ENCODE measurements at regions not wholly inside any gene's neighbourhood (a gene's known extent, or its start where the extent isn't known, plus 50 kb on each side); places are given as distances from the start of the nearest gene placed in this dataset.
"Not testable (repeated sequence)": the region's sequence is repeated elsewhere in the genome, so short reads cannot be mapped to it uniquely, and the experiment has no call there.

DNA sequence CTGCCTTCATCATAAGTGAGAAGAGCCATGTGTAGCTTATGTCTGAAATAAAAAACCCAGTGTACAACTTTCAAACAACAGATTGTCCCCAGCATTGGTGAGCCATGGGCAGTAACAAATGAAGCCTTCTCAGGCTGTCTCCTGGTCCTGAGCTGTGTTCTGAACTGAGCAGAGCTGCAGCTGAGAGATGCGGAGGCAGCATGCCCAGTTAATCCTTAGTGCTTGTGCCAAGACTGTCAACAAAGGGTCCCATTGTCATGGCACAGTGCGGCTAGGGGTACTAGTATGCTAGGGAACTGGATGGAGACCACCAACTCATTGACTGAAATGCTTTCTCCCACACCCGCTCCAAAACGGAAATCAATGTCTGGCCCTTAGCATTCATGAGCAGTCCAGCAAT, 154.3 kb downstream of the RMST start:
- no peak for DNase-seq (ENCODE audit: low read depth, low spot score)

DNA sequence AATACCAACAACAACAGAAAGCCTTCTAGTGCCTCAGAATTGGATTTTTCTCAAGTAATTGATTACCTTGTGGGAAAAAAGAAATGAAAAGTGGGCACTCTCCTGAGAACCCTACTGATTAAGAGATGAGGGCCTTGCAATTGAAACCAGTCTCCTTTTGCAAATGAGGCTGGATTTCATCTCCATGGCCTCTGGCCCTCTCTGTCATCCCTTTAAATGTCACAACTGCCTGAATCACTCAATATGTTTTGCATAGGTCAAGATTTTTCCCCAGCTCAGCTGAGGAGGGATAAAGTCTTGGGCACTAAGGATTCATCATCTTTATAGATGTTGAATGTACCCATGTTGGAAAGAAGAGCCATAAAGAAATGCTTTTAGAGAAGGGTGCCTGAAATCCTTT, 166.4 kb downstream of the RMST start:
- DNase-seq (ENCODE audit: low read depth, low spot score) = no peak

DNA sequence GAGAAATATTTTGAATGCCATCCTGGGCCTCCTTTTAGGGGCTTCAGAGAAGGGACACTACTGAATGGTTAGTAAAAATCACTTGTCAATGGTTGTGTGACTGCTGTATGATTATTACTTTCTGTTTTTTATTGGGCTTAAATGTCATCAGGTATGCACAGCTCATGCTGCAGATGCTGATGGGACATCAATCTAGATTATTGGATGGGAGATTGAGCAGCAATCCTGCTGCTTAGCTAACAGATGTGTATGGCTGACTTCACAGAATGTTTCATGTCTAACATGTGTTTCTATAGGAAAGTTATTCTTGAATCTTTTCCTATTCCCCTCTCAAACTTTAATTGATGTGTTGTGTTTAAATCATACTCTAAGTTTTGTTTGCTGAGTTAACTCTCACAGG, 166.8 kb downstream of the RMST start:
- DNase-seq (ENCODE audit: low read depth, low spot score) = no peak

DNA sequence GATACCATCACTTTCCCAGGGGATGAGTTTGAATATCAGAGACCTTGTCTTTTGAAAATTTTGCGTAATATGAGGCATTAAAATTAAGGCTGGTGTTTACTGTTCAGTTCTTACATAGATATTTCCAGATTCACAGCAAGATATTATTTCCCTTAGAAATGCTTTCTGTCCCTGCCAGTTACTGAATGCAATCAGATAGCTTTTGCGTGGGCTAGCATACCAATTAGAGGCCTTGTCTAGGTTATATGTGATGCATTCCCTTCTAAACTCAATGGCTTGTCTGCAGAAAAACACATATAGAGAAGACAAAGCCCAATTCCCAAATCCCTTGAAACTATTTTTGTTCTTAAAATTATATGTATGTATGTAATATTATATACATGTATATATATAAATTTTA, 167.8 kb downstream of the RMST start:
- DNase-seq (ENCODE audit: low read depth, low spot score) = no peak

DNA sequence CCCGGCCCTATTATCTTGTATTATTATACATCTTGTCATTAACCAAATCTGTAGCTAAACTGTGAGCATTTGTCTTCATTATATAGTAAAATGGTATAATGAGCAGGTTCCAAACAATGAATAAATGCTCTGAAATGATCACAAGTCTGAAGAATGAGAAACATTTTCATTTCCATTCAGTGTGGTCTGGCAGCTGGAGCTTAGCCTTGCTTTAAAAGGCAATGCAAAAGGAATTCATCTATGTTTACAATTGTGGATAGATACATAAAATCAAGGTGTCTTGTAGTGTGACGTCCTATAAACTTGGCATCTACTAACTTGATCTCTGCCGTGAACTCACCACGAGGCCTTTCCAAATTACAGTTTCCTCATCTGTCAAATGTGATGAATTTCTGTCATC, 168.3 kb downstream of the RMST start:
- DNase-seq (ENCODE audit: low read depth, low spot score) = no peak

DNA sequence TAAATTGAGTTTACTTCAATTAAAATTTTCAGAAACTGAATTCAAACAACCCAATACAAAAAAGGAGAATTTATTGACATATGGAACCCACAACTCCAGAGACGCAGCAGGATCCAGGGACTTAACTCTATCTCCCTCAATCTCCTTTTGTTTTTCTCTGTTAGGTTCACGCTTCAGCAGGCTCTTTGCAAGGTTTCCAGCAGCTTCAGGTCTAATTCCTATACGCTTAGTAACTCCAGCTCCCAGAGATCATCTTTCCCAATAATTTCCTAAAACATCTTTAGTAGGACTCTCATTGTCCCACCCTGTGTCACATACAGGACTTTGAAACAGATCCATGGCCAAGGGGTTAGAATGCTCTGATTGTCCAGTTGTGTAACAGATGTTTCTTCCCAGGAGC, 175.2 kb downstream of the RMST start:
- DNase-seq (ENCODE audit: low read depth, low spot score) = no peak

DNA sequence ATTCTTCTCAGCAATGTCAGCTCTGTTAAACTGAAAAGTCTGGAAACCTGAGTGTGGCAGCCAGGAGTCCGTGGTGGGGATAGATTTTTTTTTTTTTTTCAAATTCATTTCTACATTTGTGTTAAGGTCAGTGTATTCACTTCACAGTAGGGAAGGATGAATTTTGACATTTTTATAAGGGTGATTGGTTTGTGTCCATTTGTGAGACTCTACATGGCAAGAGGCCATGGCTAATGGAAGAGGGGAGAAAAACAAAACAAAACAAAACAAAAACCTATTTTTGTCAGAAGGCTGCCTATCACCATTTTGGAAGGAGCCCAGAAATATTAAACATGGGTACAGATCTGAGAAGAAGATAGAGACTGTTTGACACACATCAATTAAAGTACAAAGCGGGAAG, 176.1 kb downstream of the RMST start:
- DNase-seq (ENCODE audit: low read depth, low spot score) = no peak

DNA sequence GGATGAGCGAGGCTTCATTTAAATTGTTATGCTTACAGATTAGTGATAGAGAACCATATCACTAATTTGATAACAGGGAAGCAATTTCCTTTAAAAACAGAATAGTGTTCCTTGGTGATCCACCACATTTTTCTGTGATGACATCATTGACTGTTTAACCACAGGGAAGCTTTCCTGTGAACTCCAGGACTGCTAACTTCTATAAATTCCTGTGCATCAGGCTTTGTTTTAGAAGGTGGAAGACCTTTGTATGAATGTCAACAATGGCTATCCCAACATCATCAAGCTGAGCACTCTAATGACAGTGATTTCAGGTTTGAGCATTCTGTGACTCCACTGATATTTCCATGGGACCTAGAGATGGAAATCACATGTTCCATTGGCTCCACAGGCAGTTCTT, 177.1 kb downstream of the RMST start:
- DNase-seq (ENCODE audit: low read depth, low spot score) = no peak

DNA sequence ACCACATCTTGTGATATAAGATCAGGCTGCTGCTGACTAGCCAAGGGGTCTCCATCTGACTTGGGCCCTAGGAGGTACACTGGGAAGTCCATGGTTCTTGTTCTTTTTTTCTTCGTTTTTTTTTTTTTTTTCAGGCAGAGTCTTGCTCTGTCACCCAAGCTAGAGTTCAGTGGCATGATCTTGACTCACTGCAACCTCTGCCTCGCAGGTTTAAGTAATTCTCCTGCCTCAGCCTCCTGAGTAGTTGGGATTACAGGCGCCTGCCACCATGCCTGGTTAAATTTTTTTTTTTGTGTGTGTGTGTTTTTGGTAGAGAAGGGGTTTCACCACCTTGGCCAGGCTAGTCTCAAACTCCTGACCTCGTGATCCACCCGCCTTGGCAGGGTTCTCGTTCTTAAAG, 178.2 kb downstream of the RMST start:
- DNase-seq (ENCODE audit: low read depth, low spot score) = no peak

DNA sequence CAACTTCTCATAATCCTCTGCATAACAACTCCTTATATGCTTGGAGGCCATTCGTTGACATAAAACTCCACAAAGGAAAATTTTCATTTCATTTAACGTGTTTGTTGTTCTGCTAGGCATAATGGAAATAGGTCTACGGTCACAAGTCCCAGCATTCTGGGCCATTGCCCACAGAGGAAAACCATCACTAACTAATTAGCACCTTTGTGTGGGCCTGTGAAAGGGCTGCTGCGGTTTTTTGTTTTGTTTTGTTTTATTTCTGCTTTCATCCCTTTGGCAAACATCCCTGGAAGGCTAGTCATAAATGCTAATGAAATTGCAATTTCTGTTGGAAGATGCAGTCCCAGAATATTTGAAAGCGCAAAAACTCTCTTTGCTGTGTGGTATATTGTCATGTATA, 180.3 kb downstream of the RMST start:
- DNase-seq (ENCODE audit: low read depth, low spot score) = no peak

DNA sequence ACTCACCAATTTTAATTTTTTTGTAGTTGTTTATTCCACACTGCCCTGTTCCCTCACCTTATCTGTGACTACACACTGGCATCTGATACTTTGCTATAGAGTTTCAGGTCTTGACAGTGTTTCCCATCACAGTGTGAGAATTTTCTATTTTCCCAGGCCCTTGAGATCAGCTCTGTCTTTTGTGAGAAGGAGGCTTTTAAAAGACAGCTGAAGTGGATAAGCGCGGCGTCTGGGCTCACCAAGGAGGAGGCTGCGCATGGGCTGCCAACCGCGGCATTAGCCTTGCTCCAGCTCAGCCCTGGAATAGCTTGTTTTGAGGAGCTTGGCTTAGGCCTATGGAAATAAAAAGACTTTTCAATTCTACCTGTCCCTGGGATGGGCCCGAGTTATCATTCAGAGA, 181.3 kb downstream of the RMST start:
- no peak for DNase-seq (ENCODE audit: low read depth, low spot score)

DNA sequence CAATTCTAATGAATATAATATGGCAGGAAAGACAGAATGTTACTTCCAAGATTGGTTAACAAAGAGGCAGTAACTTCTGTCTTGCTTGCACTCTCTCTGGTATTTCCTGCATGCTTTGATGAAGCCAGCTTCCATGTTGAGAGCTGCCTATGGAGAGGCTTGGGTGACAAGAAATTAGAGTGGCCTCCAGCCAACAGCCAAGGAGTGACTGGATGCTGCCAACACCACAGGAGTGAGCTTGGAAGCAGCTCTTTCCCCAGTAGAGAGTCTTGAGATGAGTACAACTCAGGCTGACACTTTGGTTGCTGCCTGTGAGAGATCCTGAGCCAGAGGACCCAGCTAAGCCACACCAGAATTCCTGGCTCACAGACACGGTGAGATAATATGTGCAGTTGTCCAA, 183.1 kb downstream of the RMST start:
- no peak for DNase-seq (ENCODE audit: low read depth, low spot score)

DNA sequence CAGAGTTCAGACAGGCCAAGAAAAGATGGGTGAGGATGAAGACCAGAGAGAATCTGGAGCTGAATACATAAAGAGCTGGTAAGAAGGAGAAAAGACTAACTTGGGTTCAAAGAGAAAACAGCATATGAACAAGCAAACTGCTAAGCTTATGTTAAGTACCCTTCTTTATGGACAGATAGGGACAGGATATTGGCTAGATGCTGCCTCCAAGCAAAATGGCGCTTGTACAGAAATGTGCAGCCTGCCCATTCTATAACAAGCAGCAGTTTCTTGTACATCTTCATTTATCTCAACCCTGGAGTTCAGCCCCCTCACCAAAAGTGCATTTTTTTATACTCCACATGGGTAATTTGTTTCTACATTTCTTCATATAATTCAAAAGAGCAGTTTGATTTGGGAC, 184.5 kb downstream of the RMST start:
- DNase-seq (ENCODE audit: low read depth, low spot score) = no peak

DNA sequence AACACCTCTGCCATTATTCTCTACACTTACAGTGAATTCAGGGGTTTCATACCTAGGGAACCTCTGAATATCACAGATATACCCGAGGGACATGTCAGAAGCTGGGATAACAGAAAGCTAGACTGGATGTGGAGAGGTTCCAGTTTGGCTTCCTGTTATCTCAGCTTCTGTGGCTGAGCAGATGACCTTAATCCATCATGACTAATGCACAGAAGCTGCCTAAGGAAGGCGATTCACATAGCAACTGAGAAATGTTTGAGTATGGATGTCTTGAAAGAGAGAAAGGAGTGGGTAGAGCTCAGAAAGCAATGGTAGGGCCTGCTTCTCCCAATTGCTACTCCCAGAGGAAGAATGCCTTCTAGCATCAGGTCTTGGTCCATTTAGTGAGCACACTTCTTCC, 187.6 kb downstream of the RMST start:
- DNase-seq (ENCODE audit: low read depth, low spot score) = no peak

DNA sequence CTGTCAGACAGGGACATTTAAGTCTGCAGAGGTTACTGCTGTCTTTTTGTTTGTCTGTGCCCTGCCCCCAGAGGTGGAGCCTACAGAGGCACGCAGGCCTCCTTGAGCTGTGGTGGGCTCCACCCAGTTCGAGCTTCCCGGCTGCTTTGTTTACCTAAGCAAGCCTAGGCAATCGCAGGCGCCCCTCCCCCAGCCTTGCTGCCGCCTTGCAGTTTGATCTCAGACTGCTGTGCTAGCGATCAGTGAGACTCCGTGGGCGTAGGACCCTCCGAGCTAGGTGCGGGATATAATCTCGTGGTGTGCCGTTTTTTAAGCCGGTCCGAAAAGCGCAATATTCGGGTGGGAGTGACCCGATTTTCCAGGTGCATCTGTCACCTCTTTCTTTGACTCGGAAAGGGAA, 193.9 kb downstream of the RMST start:
- DNase-seq (ENCODE audit: low read depth, low spot score) = not testable (repeated sequence)

DNA sequence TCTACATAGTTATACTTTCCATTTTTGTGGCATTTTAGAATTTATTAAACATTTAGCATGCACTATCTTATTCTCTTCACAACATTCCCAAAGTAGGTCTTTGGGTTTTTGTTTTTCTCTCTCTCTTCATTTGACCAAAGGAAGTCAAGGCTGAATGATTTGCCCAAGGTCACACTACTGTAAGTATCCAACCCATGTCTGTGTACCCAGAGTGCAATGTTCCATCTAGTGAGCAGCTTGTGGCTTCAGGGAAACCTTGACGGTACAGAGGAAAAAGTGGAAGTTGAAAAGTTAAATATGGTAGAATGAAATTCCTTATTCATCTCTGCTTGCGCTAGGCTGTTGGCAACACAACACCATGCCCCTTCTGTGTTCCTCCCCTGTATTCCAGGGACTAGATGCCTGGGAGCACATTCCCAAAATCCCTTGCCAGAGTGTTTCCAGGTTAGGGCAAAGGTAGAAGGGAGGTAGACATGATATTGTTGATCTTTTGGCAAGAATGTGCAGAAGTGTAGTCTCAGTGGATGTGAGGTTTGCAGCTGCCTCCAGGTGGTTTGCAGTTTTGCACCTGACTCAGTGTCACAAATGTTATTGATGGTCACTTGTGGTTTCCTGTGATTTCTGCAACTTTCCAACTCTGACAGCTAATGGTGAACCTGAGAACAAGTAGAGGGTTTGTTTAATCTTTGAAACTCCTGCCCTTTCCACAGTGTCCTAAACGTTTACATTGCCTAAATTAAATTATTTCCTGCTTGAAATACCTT, 196.7 kb downstream of the RMST start:
- DNase-seq (ENCODE audit: low read depth, low spot score) = no peak

DNA sequence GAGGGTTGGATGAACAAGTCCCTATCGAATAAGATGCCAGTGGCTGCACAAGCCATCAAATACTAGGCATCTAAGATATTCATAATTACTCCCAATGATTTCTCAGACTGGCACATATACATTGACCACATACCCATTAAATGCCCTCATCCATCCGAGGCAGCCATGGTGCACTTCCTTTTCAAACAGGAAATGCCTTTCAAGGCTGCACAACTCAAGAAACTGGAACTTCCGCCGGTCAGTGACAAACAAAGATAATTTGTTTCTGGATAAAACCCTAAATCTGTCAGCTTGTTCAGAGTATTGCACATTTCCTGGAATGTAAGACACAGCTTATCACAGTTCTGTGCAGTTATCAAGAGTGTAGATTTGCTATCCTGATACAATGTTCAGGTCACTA, 203.7 kb downstream of the RMST start:
- DNase-seq (ENCODE audit: low read depth, low spot score) = no peak

DNA sequence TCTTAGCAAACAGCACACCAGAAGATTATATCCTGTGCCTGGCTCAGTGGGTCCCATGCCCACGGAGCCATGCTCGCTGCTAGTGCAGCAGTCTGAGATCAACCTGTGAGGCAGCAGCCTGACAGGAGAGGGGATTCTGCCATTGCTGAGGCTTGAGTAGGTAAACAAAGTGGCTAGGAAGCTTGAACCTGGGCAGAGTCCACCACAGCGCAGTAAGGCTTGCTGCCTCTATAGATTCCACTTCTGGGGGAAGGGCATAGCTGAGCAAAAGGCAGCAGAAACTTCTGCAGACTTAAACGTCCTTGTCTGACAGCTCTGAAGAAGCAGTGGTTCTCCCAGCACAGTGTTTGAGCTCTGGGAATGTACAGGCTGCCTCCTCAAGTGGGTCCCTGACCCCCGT, 210.3 kb downstream of the RMST start:
- no peak for DNase-seq (ENCODE audit: low read depth, low spot score)

DNA sequence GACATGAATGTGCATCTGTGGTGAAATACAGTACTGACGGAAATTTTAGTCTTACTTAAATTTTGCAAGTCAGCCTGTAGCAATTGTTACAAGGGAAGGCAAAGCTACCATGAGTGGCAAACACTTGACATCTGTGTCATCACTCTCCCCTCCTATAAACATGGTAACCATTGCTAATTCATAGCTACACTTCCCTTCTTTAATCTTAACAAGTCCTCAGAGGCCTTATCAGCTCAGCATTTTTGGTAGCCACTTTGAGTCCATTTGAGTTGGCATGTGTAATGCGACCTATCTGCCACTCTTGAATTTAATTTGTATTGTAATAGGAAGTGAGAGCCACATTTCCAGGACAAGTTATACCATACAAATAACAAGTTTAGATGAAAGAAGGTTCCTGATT, 218.1 kb downstream of the RMST start:
- no peak for DNase-seq (ENCODE audit: low read depth, low spot score)

DNA sequence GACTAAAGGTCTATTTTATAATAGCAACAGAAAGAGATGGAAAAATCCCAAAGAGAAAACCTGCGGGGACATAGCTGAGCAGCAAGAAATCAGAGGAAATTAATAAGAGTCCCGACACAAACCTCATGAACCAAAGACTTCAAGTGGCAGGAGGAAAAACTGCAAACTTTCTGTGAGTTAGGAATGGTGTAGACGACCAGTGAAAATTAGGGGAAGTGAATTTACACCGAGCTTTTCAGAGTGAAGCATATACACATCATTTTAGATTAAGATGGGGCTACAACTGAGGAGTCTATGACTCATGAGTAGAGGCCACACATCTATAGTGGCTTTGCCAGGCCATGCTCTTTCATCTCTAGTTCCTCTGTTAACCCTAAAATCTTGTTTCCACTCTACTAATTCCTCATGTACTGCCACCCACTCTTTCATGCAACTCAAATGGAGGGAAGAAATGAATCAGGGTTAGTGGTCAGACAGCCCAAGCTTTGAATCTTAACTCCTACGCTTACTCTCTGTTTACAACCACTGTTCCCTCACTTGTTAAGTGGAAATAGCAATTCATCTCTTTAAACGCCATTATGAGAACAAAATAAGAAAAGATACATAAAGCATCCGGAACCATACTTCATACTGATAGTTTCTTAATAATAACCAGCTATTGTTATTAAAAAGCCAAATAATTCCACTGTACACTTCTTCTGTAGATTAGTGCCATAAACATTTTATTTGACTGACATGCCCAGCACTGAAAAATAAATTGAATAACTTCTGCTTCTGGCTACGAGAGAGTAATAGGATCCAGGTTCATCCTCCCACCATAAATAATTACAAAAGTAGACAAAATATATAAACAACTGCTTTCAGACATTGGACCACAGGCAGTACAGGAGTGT, 219.3 kb downstream of the RMST start:
- no peak for DNase-seq (ENCODE audit: low read depth, low spot score)

DNA sequence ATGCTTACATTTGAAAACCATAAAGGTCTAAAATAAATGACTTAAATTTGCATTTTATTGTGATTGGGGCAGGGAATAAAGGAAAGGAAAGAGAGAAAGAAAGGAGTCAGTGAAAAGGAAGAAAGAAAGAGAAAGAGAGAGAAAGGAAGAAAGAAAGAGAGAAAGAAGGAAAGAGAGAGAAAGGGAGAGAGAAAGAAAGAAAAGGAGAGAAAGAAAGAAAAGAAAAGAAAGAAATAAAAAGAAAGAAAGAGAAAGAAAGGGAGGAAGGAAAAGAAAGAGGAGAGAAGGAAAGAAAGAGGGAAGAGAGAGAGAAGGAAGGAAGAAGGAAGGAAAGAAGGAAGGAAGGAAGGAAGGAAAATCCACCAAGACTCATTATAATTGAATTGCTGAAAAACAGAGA, 222.8 kb downstream of the RMST start:
- DNase-seq (ENCODE audit: low read depth, low spot score) = no peak

DNA sequence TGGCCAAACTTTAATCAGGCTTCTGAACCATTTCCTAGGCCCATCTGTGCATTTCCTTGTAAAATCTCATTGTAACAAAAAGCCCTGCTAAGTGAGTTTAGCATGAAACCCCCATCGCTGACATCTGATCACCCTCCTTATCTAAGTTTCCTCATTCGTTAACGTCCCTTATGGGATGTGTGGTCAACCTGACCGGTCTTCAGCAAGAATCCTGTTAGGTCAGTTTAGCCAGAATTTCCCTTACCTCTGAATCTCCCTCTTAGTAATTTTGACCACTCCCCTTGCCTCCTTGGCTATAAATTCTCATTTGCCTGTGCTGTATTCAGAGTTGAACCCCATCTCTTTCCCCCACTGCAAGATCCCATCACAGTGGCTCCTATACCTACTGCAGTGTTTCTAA, 239.3 kb downstream of the RMST start:
- no peak for DNase-seq (ENCODE audit: low read depth, low spot score)

DNA sequence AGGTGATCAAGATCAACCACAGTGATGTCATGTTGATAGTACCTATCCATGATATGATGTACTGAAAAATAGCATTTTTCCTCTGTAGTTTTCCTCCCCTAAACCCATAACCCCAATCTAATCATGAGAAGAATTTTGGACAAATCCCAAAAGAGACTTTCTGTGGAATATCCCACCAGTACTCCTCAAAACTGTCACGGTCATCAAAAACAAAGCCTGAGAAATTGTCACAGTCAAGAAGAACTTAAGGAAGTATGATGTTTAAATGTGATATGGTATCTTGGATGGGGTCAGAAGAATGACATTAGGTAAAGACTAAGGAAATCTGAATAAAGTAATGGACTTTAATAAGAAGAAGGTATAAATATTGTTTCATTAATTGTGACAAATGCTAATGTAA, 248.8 kb downstream of the RMST start:
- no peak for DNase-seq (ENCODE audit: low read depth, low spot score)

Data from activated naive CD8-positive, alpha-beta T cell treated with anti-CD3 and anti-CD28 coated beads, Interleukin-2, amount 50 U/mL, for 16 hours (primary cell).